ENCODE measurements at regions not wholly inside any gene's neighbourhood (a gene's known extent, or its start where the extent isn't known, plus 50 kb on each side); places are given as distances from the start of the nearest gene placed in this dataset.

DNA sequence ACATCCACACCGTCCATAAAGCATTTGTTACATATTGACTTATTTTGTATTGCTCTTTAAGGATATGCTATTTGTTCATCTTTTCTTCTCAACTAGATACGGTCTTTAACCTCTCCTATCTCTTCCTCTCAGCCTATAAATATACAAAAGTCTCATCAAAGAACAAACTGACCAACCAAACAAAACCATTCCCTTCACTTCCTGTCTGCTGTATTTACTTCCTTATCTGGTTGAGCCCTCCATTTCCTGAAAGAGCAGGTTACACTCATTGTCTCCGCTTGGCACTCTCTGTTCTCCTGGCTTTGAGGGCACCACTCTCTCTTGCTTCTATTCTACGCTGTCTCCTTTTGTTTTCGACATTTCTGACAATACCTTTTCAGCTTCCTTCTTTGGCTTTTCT is 431.9 kb upstream of the TCF4 start:
- Histone ChIP-seq H3K27me3 (ENCODE audit: control insufficient read depth in 2 of 2, insufficient read depth in 2 of 2, low read length in 2 of 2) (no peaks in the 10 kb centered on the region), H3K79me2 (ENCODE audit: control insufficient read depth, insufficient read depth, low read length) (no peaks in the 10 kb centered on the region), H3K4me3 (no peak overlapping the region), H4K20me1 (replicated peaks; ENCODE audit: control insufficient read depth, insufficient read depth, low read length) (no peaks in the 10 kb centered on the region), H3K4me1 (replicated peaks in 1 of 2; ENCODE audit: control insufficient read depth in 2 of 2, insufficient read depth in 2 of 2, low read length in 2 of 2) (no peaks in the 10 kb centered on the region), H3K4me2 (ENCODE audit: insufficient read depth, low read length) (no peak overlapping the region), H3K27ac (ENCODE audit: extremely low read depth, low read depth, low read length) (no peak overlapping the region), H3K36me3 (ENCODE audit: control insufficient read depth, insufficient read depth, low read length) (no peaks in the 10 kb centered on the region), H3K9me1 (ENCODE audit: control insufficient read depth, insufficient read depth, low read length) (no peaks in the 10 kb centered on the region), H3K9me3 (replicated peaks; ENCODE audit: control insufficient read depth, insufficient read depth, low read depth, low read length) (no peaks in the 10 kb centered on the region), H2AFZ (ENCODE audit: low read depth, low read length) (no peak overlapping the region), H3K9ac (ENCODE audit: insufficient read depth in 1 of 2, low read depth in 2 of 2, low read length in 2 of 2) (no peak overlapping the region)
- in situ Hi-C loops (cut with MboI) = no loop called here
- no TSS peak for BruUV-seq (replicated peaks)
- FAIRE-seq = no peak
- ChIA-PET POLR2A (no interaction called here), CTCF (ENCODE audit: low intra/inter-chr PET ratio) (no interaction called here)
- WGBS (ENCODE audit: insufficient coverage, low coverage, missing lambda C conversion rate) = 15% methylated on average over 5 of the region's 5 CpGs
- ATAC-seq = no peak
- DNase-seq (ENCODE audit: extremely low read depth in 1 of 4, low spot score in 3 of 4) = no peak
- intact Hi-C loops (cut with micrococcal nuclease) = no loop called here
- no peak for TF ChIP-seq SMAD2 (IDR thresholded peaks at IDR 0.05; ENCODE audit: low read depth, low read length)
- TF ChIP-seq DIDO1 (tag; IDR thresholded peaks at IDR 0.05; ENCODE audit: low read depth) = no peak
- TF ChIP-seq ZSCAN32 (CRISPR knock-in tag; IDR thresholded peaks at IDR 0.05) = no peak
- no peak for TF ChIP-seq ZNF668 (CRISPR knock-in tag; IDR thresholded peaks at IDR 0.05)
- TF ChIP-seq, protein P1, sequence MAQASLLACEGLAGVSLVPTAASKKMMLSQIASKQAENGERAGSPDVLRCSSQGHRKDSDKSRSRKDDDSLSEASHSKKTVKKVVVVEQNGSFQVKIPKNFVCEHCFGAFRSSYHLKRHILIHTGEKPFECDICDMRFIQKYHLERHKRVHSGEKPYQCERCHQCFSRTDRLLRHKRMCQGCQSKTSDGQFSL (CRISPR knock-in tag; IDR thresholded peaks at IDR 0.05) = no peak
- TF ChIP-seq, protein P1 (tag; IDR thresholded peaks at IDR 0.05) = no peak
- TF ChIP-seq MCM7 (IDR thresholded peaks at IDR 0.05) = no peak
- TF ChIP-seq FIP1L1 (IDR thresholded peaks at IDR 0.05; ENCODE audit: low read depth, low read length, poor library complexity, severe bottlenecking) = no peak
- TF ChIP-seq ZNF408 (CRISPR knock-in tag; IDR thresholded peaks at IDR 0.05; ENCODE audit: low read depth) = no peak
- TF ChIP-seq RBM14 (IDR thresholded peaks at IDR 0.05; ENCODE audit: borderline replicate concordance, insufficient read depth, low read depth, low read length) = no peak
- TF ChIP-seq, protein P2, sequence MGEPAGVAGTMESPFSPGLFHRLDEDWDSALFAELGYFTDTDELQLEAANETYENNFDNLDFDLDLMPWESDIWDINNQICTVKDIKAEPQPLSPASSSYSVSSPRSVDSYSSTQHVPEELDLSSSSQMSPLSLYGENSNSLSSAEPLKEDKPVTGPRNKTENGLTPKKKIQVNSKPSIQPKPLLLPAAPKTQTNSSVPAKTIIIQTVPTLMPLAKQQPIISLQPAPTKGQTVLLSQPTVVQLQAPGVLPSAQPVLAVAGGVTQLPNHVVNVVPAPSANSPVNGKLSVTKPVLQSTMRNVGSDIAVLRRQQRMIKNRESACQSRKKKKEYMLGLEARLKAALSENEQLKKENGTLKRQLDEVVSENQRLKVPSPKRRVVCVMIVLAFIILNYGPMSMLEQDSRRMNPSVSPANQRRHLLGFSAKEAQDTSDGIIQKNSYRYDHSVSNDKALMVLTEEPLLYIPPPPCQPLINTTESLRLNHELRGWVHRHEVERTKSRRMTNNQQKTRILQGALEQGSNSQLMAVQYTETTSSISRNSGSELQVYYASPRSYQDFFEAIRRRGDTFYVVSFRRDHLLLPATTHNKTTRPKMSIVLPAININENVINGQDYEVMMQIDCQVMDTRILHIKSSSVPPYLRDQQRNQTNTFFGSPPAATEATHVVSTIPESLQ (CRISPR knock-in tag; IDR thresholded peaks at IDR 0.05) = no peak
- no peak for TF ChIP-seq ZNF717 (CRISPR knock-in tag; IDR thresholded peaks at IDR 0.05)
- TF ChIP-seq ARNT (IDR thresholded peaks at IDR 0.05) = no peak
- no peak for TF ChIP-seq MBD1 (CRISPR knock-in tag; IDR thresholded peaks at IDR 0.05)
